ENCODE measurements at regions not wholly inside any gene's neighbourhood (a gene's known extent, or its start where the extent isn't known, plus 50 kb on each side); places are given as distances from the start of the nearest gene placed in this dataset.

GRCh38 chr2:242040303-242040655, 170.8 kb downstream of the RTP5 start:
- TF ChIP-seq RFX5 (IDR thresholded peaks at IDR 0.05) = no peak
- no peak for TF ChIP-seq CTCF (IDR thresholded peaks at IDR 0.05)
- no peak for TF ChIP-seq RCOR1 (IDR thresholded peaks at IDR 0.05; ENCODE audit: low read depth, low read length)
- no peak for TF ChIP-seq JUNB (IDR thresholded peaks at IDR 0.05)
- no peak for TF ChIP-seq TP53 (CRISPR knock-in tag; IDR thresholded peaks at IDR 0.05)
- TF ChIP-seq ELK1 (IDR thresholded peaks at IDR 0.05; ENCODE audit: low read depth, low read length) = no peak
- TF ChIP-seq REST (IDR thresholded peaks at IDR 0.05) = no peak
- TF ChIP-seq EP300 (IDR thresholded peaks at IDR 0.05) = no peak

Measured in A549 (cell line).